Erythroblast (primary cell): ENCODE measurements at regions not wholly inside any gene's neighbourhood (a gene's known extent, or its start where the extent isn't known, plus 50 kb on each side); places are given as distances from the start of the nearest gene placed in this dataset.

Experiments
- GATA1 ChIP-seq: IDR thresholded peaks from 2 replicates; pipeline ENCODE4 v1.6.1; 2011; ENCODE audit warnings: low read depth, mild to moderate bottlenecking, control low read depth, low read length, moderate library complexity
- POLR2A ChIP-seq: IDR thresholded peaks from 2 replicates; pipeline ENCODE4 v1.6.1; 2011; ENCODE audit warnings: mild to moderate bottlenecking, low read length

- TF ChIP-seq POLR2A (no peak), GATA1 (no peak)
Observed at GRCh38 chr4:104262678-104263077, 232.0 kb downstream of the CXXC4 start.
